ENCODE measurements at regions not wholly inside any gene's neighbourhood (a gene's known extent, or its start where the extent isn't known, plus 50 kb on each side); places are given as distances from the start of the nearest gene placed in this dataset.

DNA sequence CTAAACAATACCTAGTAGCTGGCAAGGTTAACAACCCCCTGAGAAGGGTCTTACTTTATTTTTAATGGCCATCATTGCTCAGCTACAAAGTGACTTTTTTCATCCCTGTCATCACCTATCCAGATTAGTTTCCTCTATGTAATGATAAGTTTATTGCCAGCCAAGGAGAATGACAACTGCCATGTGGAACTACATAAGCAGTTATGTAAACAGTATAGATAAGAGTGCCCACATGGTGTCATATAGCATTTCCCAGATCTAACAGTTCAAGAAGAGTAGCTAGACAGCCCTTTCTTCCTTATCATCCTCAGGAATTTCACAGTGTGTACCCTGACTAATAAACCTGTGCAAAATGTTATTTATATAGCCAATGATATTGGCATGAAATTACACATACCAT is 240.2 kb upstream of the PIK3C3 start:
- TF ChIP-seq SIN3A (IDR thresholded peaks at IDR 0.05; ENCODE audit: borderline replicate concordance, insufficient read depth, low read length) (no peak), FOXP2 (optimal IDR thresholded peaks at IDR 0.05; ENCODE audit: borderline replicate concordance, extremely low read depth, extremely low read length, insufficient read depth) (no peak), REST (IDR thresholded peaks at IDR 0.05; ENCODE audit: insufficient read depth in 1 of 2, low read depth in 2 of 2, low read length in 2 of 2) (no peak), POLR2AphosphoS5 (IDR thresholded peaks at IDR 0.05; ENCODE audit: low read depth, low read length) (no peak), TAF1 (IDR thresholded peaks at IDR 0.05; ENCODE audit: borderline replicate concordance, insufficient read depth, low read length) (no peak)

Data from PFSK-1 (cell line).